ENCODE measurements at regions not wholly inside any gene's neighbourhood (a gene's known extent, or its start where the extent isn't known, plus 50 kb on each side); places are given as distances from the start of the nearest gene placed in this dataset.

DNA sequence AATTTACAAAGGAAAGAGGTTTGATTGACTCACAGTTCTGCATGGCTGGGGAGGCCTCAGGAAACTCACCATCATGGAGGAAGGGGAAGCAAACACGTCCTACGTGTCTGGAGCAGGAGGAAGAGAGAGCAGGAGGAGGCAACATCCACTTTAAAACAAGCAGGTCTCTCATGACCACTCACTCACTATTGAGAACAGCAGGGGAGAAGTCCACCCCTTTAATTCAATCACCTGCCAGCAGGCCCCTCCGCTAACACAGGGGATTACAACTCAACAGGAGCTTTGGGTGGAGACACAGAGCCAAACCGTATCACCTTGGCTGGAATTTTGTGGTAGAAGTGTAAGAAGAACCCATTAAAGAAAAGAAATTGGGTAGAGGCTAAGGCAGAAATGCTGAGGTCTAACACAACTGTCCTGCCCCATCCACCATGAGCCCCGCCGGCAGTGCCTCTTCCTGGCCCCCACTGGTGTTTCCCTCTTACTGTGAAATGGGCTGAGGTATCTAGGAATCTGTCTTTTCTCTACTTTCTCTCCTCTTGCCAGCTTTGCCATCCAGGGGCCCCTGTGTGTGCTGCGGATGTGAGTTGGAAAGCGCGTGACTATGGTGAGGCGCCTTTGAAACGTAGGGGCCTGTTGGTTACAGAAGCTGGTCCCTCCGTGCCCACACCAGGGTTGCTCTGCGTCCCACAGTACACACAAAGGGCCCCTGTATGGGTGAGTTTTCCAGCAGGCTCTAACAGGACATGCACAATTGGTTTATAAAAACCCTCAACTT lies 108.0 kb upstream of the TMEM132D start:
- no peak for TF ChIP-seq CTCF (IDR thresholded peaks at IDR 0.05)
- no peak for TF ChIP-seq POLR2A (IDR thresholded peaks at IDR 0.05)
